Right lobe of liver (tissue), 4 donors: ENCODE measurements at regions not wholly inside any gene's neighbourhood (a gene's known extent, or its start where the extent isn't known, plus 50 kb on each side); places are given as distances from the start of the nearest gene placed in this dataset.

Experiments
- CTCF ChIP-seq, 4 donors: fragments of 200-600 bp in 3 of 4; fragments of 450-650 bp in 1 of 4; IDR thresholded peaks; one replicate each; pipeline versions ENCODE4 v1.5.1 to v1.8.0; 2016 to 2022; ENCODE audit warnings: antibody characterized with exemption in 4 of 4, mild to moderate bottlenecking in 2 of 4
- POLR2A ChIP-seq: fragments of 450-650 bp; IDR thresholded peaks from one replicate; pipeline ENCODE4 v1.6.1; 2017; ENCODE audit warnings: antibody characterized with exemption, mild to moderate bottlenecking
- donor health status: DM: no; HTN: no; CAD: no.
- donor health status: DM: no; HTN: no; CAD: no.
- donor health status: DM: no; HTN: yes; CAD: no.

DNA sequence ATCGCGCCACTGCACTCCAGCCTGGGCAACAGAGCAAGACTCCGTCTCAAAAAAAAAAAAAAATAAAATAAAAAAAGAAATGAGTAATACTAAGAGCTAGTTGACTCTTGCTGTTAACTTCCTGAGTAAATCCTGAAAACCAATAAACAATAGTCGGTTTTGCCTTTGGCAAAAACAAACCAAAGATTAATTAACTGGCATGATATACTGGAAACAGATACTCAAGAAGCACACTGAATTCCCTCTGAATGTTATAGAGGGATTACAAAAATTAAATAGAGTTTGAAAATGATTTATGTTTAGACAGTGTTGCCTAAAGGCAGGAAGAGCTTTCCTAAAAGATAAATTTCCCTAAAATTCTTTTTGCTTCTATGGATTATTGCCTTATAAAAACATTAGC is 1702.3 kb downstream of the STIM2 start:
- TF ChIP-seq CTCF (IDR thresholded peaks at IDR 0.05) (no peak), POLR2A (no peak)
